ENCODE measurements at regions not wholly inside any gene's neighbourhood (a gene's known extent, or its start where the extent isn't known, plus 50 kb on each side); places are given as distances from the start of the nearest gene placed in this dataset.

GRCh38 chr12:124639122-124639806, 71.9 kb upstream of the NCOR2 start:
- Histone ChIP-seq H4K20me1 (no peaks in the 10 kb centered on the region), H3K36me3 (no peaks in the 10 kb centered on the region), H3K4me1 (peaks cover 19 to 66% (median 31%) of the 10 kb centered on the region in 10 experiments), H3K27ac (peak overlapping the region in 1 of 11 experiments; percentile 25; a peak in 2 of 22 replicates), H3K9ac (no peak overlapping the region), H3K4me2 (peak overlapping the region in 7 of 11 experiments; percentile 15 to 45 (median 31); a peak in 8 of 22 replicates), H3K9me3 (replicated peaks in 1 of 11) (peaks cover 0 to 61% (median 3%) of the 10 kb centered on the region in 11 experiments; a peak in 10 of 22 replicates), H3K4me3 (peak overlapping the region in 1 of 10 experiments; percentile 22; a peak in 1 of 20 replicates), H3K27me3 (no peaks in the 10 kb centered on the region)
- no peak for TF ChIP-seq Cebpa-rat (IDR thresholded peaks at IDR 0.05)

GRCh38 chr12:124637581-124637981, 70.2 kb upstream of the NCOR2 start:
- TF ChIP-seq Cebpa-rat (IDR thresholded peaks at IDR 0.05): no peak
- Histone ChIP-seq H3K4me3 (no peak overlapping the region), H3K4me1 (peaks cover 31 to 83% (median 48%) of the 10 kb centered on the region in 10 experiments), H3K9ac (no peak overlapping the region), H3K27ac (peak overlapping the region in 1 of 11 experiments; percentile 51; a peak in 2 of 22 replicates), H3K9me3 (replicated peaks in 1 of 11) (peaks cover 0 to 62% (median 3%) of the 10 kb centered on the region in 11 experiments; a peak in 10 of 22 replicates), H3K36me3 (no peaks in the 10 kb centered on the region), H3K27me3 (no peaks in the 10 kb centered on the region), H4K20me1 (no peaks in the 10 kb centered on the region), H3K4me2 (peak overlapping the region in 2 of 11 experiments; percentile 55; a peak in 3 of 22 replicates)

- peak overlapping the region in 2 of 11 experiments; percentile 39 to 51; a peak in 4 of 22 replicates for H3K27ac ChIP-seq
- no peaks in the 10 kb centered on the region for H4K20me1 ChIP-seq
- no peak for TF ChIP-seq Cebpa-rat (IDR thresholded peaks at IDR 0.05)
- peaks cover 31 to 87% (median 50%) of the 10 kb centered on the region in 10 experiments for H3K4me1 ChIP-seq
- H3K9ac ChIP-seq: no peak overlapping the region
- no peaks in the 10 kb centered on the region for H3K36me3 ChIP-seq
- no peaks in the 10 kb centered on the region for H3K27me3 ChIP-seq
- no peak overlapping the region for H3K4me3 ChIP-seq
- peak overlapping the region in 7 of 11 experiments; percentile 22 to 63 (median 31); a peak in 5 of 22 replicates for H3K4me2 ChIP-seq
- H3K9me3 ChIP-seq (replicated peaks in 1 of 11): peaks cover 0 to 62% (median 3%) of the 10 kb centered on the region in 11 experiments; a peak in 10 of 22 replicates
Measured at GRCh38 chr12:124637163-124637562, 69.8 kb upstream of the NCOR2 start.

- Histone ChIP-seq H3K9ac (peak overlapping the region in 1 of 11 experiments; percentile 1; a peak in 1 of 22 replicates), H3K36me3 (no peaks in the 10 kb centered on the region), H3K27ac (peak overlapping the region in 6 of 11 experiments; percentile 9 to 51 (median 32); a peak in 7 of 22 replicates), H3K9me3 (replicated peaks in 1 of 11) (peaks cover 0 to 61% (median 3%) of the 10 kb centered on the region in 11 experiments; a peak in 10 of 22 replicates), H3K4me1 (peaks cover 31 to 86% (median 50%) of the 10 kb centered on the region in 10 experiments), H3K27me3 (no peaks in the 10 kb centered on the region), H4K20me1 (no peaks in the 10 kb centered on the region), H3K4me3 (peak overlapping the region in 2 of 10 experiments; percentile 7 to 12; a peak in 2 of 20 replicates), H3K4me2 (peak overlapping the region; percentile 22 to 63 (median 51); a peak in 20 of 22 replicates)
- TF ChIP-seq Cebpa-rat (IDR thresholded peaks at IDR 0.05): no peak
Measured at GRCh38 chr12:124636138-124636978, 68.9 kb upstream of the NCOR2 start.

GRCh38 chr12:124635316-124635715, 67.9 kb upstream of the NCOR2 start:
- Histone ChIP-seq H4K20me1 (no peaks in the 10 kb centered on the region), H3K27me3 (no peaks in the 10 kb centered on the region), H3K4me1 (peaks cover 31 to 76% (median 47%) of the 10 kb centered on the region in 10 experiments), H3K9me3 (replicated peaks in 1 of 11) (peaks cover 0 to 54% (median 0%) of the 10 kb centered on the region in 11 experiments; a peak in 10 of 22 replicates), H3K27ac (peak overlapping the region in 1 of 11 experiments; percentile 51; a peak in 1 of 22 replicates), H3K36me3 (no peaks in the 10 kb centered on the region), H3K4me3 (0 out of 20 replicates have a peak overlapping the region, but pooled peaks of 1 of the 10 experiments have one; percentile 7), H3K9ac (no peak overlapping the region), H3K4me2 (peak overlapping the region in 5 of 11 experiments; percentile 24 to 63 (median 55); a peak in 4 of 22 replicates)
- no peak for TF ChIP-seq Cebpa-rat (IDR thresholded peaks at IDR 0.05)

GRCh38 chr12:124633365-124634362, 66.3 kb upstream of the NCOR2 start:
- H3K9me3 ChIP-seq (replicated peaks in 1 of 11): peaks cover 0 to 38% (median 0%) of the 10 kb centered on the region in 11 experiments; a peak in 9 of 22 replicates

GRCh38 chr12:124632519-124632984, 65.1 kb upstream of the NCOR2 start:
- no peak for TF ChIP-seq Cebpa-rat (IDR thresholded peaks at IDR 0.05)
- Histone ChIP-seq H3K9ac (no peak overlapping the region), H3K9me3 (replicated peaks in 1 of 11) (peaks cover 0 to 26% (median 0%) of the 10 kb centered on the region in 11 experiments; a peak in 9 of 22 replicates), H3K4me3 (no peak overlapping the region), H3K4me2 (peak overlapping the region in 4 of 11 experiments; percentile 68 to 76 (median 74); a peak in 6 of 22 replicates), H4K20me1 (no peaks in the 10 kb centered on the region), H3K27me3 (no peaks in the 10 kb centered on the region), H3K27ac (peak overlapping the region in 5 of 11 experiments; percentile 6 to 68 (median 20); a peak in 5 of 22 replicates), H3K4me1 (peaks cover 32 to 59% (median 41%) of the 10 kb centered on the region in 10 experiments), H3K36me3 (no peaks in the 10 kb centered on the region)

More at GRCh38 chr12:124633365-124634362, 66.3 kb upstream of the NCOR2 start:
- H3K27me3 ChIP-seq: no peaks in the 10 kb centered on the region
- peak overlapping the region in 9 of 11 experiments; percentile 26 to 68 (median 57); a peak in 15 of 22 replicates for H3K27ac ChIP-seq
- TF ChIP-seq Cebpa-rat (IDR thresholded peaks at IDR 0.05): peak in 1 of 11 experiments; percentile 16; a peak in 1 of 22 replicates
- peak overlapping the region in 6 of 11 experiments; percentile 11 to 50 (median 30); a peak in 6 of 22 replicates for H3K9ac ChIP-seq
- peak overlapping the region; percentile 40 to 76 (median 65) for H3K4me2 ChIP-seq
- H4K20me1 ChIP-seq: no peaks in the 10 kb centered on the region
- H3K4me1 ChIP-seq: peaks cover 31 to 60% (median 39%) of the 10 kb centered on the region in 10 experiments
- no peak overlapping the region for H3K4me3 ChIP-seq
- no peaks in the 10 kb centered on the region for H3K36me3 ChIP-seq
